ENCODE measurements at regions not wholly inside any gene's neighbourhood (a gene's known extent, or its start where the extent isn't known, plus 50 kb on each side); places are given as distances from the start of the nearest gene placed in this dataset.

DNA sequence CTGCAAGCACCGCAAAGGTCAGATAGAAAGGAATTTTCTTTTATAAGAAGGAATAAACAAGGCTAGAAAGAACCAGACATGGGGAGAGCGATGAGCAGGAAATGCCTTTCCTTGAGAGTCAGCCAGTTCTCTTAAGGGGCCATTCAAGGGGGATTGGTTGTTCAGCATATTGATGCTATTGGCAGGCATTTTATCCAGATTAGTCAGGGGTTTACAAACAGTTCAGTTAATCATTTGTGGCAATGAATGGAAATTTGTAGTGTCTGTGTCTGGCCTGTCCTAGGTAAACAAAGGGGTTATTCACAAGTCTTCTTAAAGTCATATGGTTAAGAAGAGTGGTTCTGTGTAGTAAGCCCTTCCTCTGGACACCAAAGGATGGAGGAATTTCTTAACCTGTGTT, 184.7 kb upstream of the FRMPD4 start:
- no peak for TF ChIP-seq CTCF (conservative IDR thresholded peaks at IDR 0.05 in 1 of 2, IDR thresholded peaks at IDR 0.05 in 1 of 2; ENCODE audit: extremely low read depth in 1 of 2, insufficient read depth in 1 of 2, low read depth in 1 of 2, low read length in 2 of 2)
- no peak for TF ChIP-seq EZH2 (IDR thresholded peaks at IDR 0.05; ENCODE audit: borderline replicate concordance, low read length)

Measured in mammary epithelial cell (primary cell).